Right lobe of liver (tissue), 6 donors: ENCODE measurements at regions not wholly inside any gene's neighbourhood (a gene's known extent, or its start where the extent isn't known, plus 50 kb on each side); places are given as distances from the start of the nearest gene placed in this dataset.

ENCODE experiments used
- ATAC-seq, 4 donors: fragments of 200-7000 bp; cut with Tn5 transposase; one replicate each; pipeline ENCODE4 v1.9.1; 2020; ENCODE audit warnings: mild to moderate bottlenecking in 4 of 4, moderate library complexity in 4 of 4
- DNase-seq, 3 donors: peaks; one replicate each; pipeline ENCODE4 v3.0.0-alpha.2; 2020
- H3K27ac ChIP-seq, 3 donors: fragments of 200-600 bp; one replicate each; pipeline ENCODE4 v1.8.0; 2022
- H3K27me3 ChIP-seq, 2 donors: fragments of 200-600 bp; one replicate each; pipeline ENCODE4 v1.8.0; 2022
- H3K36me3 ChIP-seq, 4 donors: fragments of 200-600 bp; sonication (generic) in 1 of 4; one replicate each; pipeline versions ENCODE4 v1.5.1 to v1.8.0; 2017 to 2022; ENCODE audit warnings: control low read depth in 1 of 4
- H3K4me1 ChIP-seq, 4 donors: fragments of 200-600 bp; sonication (generic) in 1 of 4; one replicate each; pipeline versions ENCODE4 v1.5.1 to v1.8.0; 2017 to 2022; ENCODE audit warnings: control low read depth in 1 of 4
- H3K4me3 ChIP-seq, 3 donors: fragments of 200-600 bp; one replicate each; pipeline ENCODE4 v1.8.0; 2022
- H3K9me3 ChIP-seq, 4 donors: fragments of 200-600 bp; sonication (generic) in 1 of 4; one replicate each; pipeline versions ENCODE4 v1.5.1 to v1.8.0; 2017 to 2022; ENCODE audit warnings: control low read depth in 1 of 4
- POLR2A ChIP-seq: fragments of 450-650 bp; IDR thresholded peaks from one replicate; pipeline ENCODE4 v1.6.1; 2017; ENCODE audit warnings: antibody characterized with exemption, mild to moderate bottlenecking
- WGBS: methylation state at CpG from one replicate; pipeline ENCODE4 v1.1.6; 2018; ENCODE audit warnings: low coverage, low lambda C conversion rate; ENCODE audit not compliant: insufficient coverage; ENCODE audit errors: missing lambda C conversion rate; 5-methylcytosine and 5-hydroxymethylcytosine counted together
- intact Hi-C, 2 donors: fragments of 100-400 bp; cut with DNase I; formaldehyde crosslinking; loops; one replicate each; pipeline versions ENCODE4 v1.11.2 to v1.14.1; 2022
- TF ChIP-seq, protein P1 (sequence below), 4 donors: fragments of 200-600 bp in 3 of 4; fragments of 450-650 bp in 1 of 4; IDR thresholded peaks; one replicate each; pipeline versions ENCODE4 v1.5.1 to v1.8.0; 2016 to 2022; ENCODE audit warnings: antibody characterized with exemption in 4 of 4, mild to moderate bottlenecking in 2 of 4
- donor health status: DM: no; HTN: yes; CAD: no.
- donor health status: DM: no; HTN: no; CAD: no.
- donor health status: DM: no; HTN: no; CAD: no.
- donor health status: DM: no; HTN: yes; CAD: no.
- donor health status: DM: no; HTN: yes; CAD: no.

DNA sequence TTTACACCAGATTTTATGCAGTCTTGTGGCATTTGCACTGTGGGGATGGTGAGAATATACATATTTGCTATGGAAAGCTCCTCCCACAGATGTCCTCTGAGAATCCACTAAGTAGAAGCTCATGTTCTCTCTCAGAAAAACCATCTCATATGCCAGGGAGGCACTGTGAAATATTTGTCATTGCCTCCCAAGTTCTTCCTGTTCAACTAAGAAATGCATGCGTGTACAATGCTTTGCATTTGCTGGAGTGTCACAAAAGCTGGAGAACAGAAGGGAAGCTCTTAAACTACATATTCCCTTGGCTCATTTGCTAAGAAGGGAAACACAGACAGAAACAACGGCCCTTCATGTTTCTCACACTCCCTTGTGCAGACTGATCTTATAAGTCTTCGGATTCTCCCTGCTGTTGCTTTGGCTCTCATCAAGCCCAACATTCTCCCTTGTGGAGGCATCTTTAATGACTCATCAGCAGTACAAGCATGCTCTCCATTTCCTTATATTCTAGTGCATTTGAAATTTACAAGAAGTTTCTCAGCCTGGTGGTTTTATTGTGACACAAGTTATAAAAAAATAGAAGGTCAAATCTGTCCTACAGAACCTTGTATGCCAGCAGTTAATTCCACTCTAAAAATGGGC is 220.6 kb downstream of the TRIM36 start:
- H3K4me1 ChIP-seq: no peaks in the 10 kb centered on the region
- H3K36me3 ChIP-seq: no peaks in the 10 kb centered on the region
- no peak for TF ChIP-seq POLR2A
- TF ChIP-seq, protein P1, sequence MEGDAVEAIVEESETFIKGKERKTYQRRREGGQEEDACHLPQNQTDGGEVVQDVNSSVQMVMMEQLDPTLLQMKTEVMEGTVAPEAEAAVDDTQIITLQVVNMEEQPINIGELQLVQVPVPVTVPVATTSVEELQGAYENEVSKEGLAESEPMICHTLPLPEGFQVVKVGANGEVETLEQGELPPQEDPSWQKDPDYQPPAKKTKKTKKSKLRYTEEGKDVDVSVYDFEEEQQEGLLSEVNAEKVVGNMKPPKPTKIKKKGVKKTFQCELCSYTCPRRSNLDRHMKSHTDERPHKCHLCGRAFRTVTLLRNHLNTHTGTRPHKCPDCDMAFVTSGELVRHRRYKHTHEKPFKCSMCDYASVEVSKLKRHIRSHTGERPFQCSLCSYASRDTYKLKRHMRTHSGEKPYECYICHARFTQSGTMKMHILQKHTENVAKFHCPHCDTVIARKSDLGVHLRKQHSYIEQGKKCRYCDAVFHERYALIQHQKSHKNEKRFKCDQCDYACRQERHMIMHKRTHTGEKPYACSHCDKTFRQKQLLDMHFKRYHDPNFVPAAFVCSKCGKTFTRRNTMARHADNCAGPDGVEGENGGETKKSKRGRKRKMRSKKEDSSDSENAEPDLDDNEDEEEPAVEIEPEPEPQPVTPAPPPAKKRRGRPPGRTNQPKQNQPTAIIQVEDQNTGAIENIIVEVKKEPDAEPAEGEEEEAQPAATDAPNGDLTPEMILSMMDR (IDR thresholded peaks at IDR 0.05): no peak
- H3K4me3 ChIP-seq: no peak overlapping the region
- H3K27ac ChIP-seq: no peak overlapping the region
- ATAC-seq (no peak), DNase-seq (no peak)
- intact Hi-C loops: no loop called here
- H3K9me3 ChIP-seq: no peaks in the 10 kb centered on the region
- H3K27me3 ChIP-seq: no peaks in the 10 kb centered on the region
- 42% methylated on average over 3 of the region's 3 CpGs for WGBS

DNA sequence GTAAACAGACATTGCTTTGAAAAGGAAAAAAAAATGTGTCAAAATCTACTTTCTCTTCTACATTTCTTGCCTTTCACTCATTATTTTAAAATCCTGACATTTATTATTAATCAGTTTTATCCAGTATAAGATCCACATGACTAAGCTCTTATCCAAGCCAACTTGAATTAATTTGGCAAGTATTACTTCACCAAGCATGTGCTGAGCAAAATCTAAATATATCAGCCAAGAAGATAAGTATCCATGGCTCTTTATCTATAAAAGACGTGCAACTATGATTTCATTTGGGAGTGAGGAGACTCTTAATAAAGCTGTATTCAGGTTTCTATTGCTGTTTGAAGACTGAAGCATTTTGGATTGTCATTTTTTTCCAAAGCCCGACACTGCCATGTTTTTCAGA is 221.3 kb downstream of the TRIM36 start:
- H3K36me3 ChIP-seq: no peaks in the 10 kb centered on the region
- intact Hi-C loops: no loop called here
- H3K27ac ChIP-seq: no peak overlapping the region
- no peaks in the 10 kb centered on the region for H3K9me3 ChIP-seq
- WGBS: 35% methylated on average over 2 of the region's 2 CpGs
- DNase-seq: no peak
- H3K4me1 ChIP-seq: no peaks in the 10 kb centered on the region
- ATAC-seq: no peak
- no peaks in the 10 kb centered on the region for H3K27me3 ChIP-seq
- no peak overlapping the region for H3K4me3 ChIP-seq
- no peak for TF ChIP-seq POLR2A
- TF ChIP-seq, protein P1 (IDR thresholded peaks at IDR 0.05): no peak

DNA sequence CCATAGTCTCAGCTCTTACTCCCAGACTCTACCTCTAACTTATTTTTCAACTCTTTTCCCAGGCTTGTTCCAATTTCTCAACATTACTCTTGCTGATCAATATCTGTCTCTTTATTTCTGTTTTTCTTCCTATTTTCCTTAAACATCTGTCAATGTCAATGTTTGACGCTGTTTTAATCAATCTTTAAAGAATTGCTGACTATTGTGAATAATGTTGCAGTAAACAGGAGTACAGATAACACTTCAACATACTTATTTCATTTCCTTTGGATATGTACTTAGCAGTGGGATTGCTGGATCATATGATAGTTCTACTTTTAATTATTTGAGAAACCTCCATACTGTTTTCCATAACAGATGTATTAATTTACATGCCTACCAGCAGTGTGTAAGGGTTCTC is 229.0 kb downstream of the TRIM36 start:
- H3K27ac ChIP-seq: no peak overlapping the region
- ATAC-seq: no peak
- no peak overlapping the region for H3K4me3 ChIP-seq
- intact Hi-C loops: no loop called here
- no peaks in the 10 kb centered on the region for H3K27me3 ChIP-seq
- H3K36me3 ChIP-seq: no peaks in the 10 kb centered on the region
- no peak for DNase-seq
- 40% methylated on average over 1 of the region's 1 CpG for WGBS
- H3K4me1 ChIP-seq: peaks cover 0 to 3% (median 0%) of the 10 kb centered on the region in 4 donors
- no peak for TF ChIP-seq POLR2A
- TF ChIP-seq, protein P1 (IDR thresholded peaks at IDR 0.05): no peak
- H3K9me3 ChIP-seq: no peaks in the 10 kb centered on the region

DNA sequence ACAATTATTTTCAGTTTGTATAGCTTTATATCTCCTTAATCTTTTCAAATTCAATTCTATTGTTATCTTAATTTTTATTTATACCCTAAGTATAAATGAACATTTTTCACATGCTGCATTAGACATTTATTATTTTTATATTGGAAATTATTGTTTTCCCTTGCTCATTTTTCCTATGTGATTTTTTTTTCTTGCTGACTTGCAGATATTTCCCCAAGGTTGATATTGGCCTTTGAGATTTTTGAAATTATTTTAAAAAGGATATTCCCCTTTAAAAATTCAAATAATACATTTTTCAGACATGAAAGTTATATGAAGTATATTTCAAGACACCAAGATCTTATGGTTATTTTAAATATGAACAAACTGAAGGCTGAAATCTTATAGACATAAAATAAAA is 234.2 kb downstream of the TRIM36 start:
- H3K27me3 ChIP-seq: no peaks in the 10 kb centered on the region
- no peaks in the 10 kb centered on the region for H3K36me3 ChIP-seq
- intact Hi-C loops: no loop called here
- TF ChIP-seq, protein P1 (IDR thresholded peaks at IDR 0.05): no peak
- no peak for TF ChIP-seq POLR2A
- no peaks in the 10 kb centered on the region for H3K4me1 ChIP-seq
- DNase-seq (no peak), ATAC-seq (no peak)
- no peaks in the 10 kb centered on the region for H3K9me3 ChIP-seq
- no peak overlapping the region for H3K4me3 ChIP-seq
- no peak overlapping the region for H3K27ac ChIP-seq
